H9 (cell line): ENCODE measurements at regions not wholly inside any gene's neighbourhood (a gene's known extent, or its start where the extent isn't known, plus 50 kb on each side); places are given as distances from the start of the nearest gene placed in this dataset.

Experiments
- DNase-seq: peaks from one replicate; pipeline ENCODE4 v3.0.0-alpha.2; 2017
- H2AFZ ChIP-seq: one replicate; pipeline ENCODE4 v1.6.1; 2013; ENCODE audit warnings: mild to moderate bottlenecking, low read length, control low read depth, moderate library complexity
- H2AK5ac ChIP-seq: 2 replicates; pipeline ENCODE4 v1.6.1; 2013; ENCODE audit warnings: low read length, control low read depth, mixed read lengths; ENCODE audit not compliant: insufficient read length
- H2BK120ac ChIP-seq: one replicate; pipeline ENCODE4 v1.6.1; 2013; ENCODE audit warnings: low read depth, mild to moderate bottlenecking, low read length, control low read depth, inconsistent platforms; ENCODE audit not compliant: poor library complexity, severe bottlenecking
- H2BK12ac ChIP-seq: 2 replicates; pipeline ENCODE4 v1.6.1; 2013; ENCODE audit warnings: low read length, control low read depth, mixed read lengths, low read depth; ENCODE audit not compliant: insufficient read length
- H2BK15ac ChIP-seq: 2 replicates; pipeline ENCODE4 v1.6.1; 2013; ENCODE audit warnings: low read depth, low read length, control low read depth
- H2BK20ac ChIP-seq: one replicate; pipeline ENCODE4 v1.6.1; 2013; ENCODE audit warnings: low read depth, mild to moderate bottlenecking, low read length, control low read depth, inconsistent platforms; ENCODE audit not compliant: poor library complexity, severe bottlenecking
- H2BK5ac ChIP-seq: 2 replicates; pipeline ENCODE4 v1.6.1; 2013; ENCODE audit warnings: low read length, control low read depth, mixed read lengths; ENCODE audit not compliant: insufficient read length
- H3K14ac ChIP-seq: 2 replicates; pipeline ENCODE4 v1.6.1; 2013; ENCODE audit warnings: low read length, control low read depth; ENCODE audit not compliant: insufficient read depth
- H3K18ac ChIP-seq: 2 replicates; pipeline ENCODE4 v1.6.1; 2013; ENCODE audit warnings: low read depth, mild to moderate bottlenecking, mixed read lengths, low read length, control low read depth; ENCODE audit not compliant: insufficient read length
- H3K23ac ChIP-seq: 2 replicates; pipeline ENCODE4 v1.6.1; 2013; ENCODE audit warnings: low read length, control low read depth, mixed read lengths, low read depth; ENCODE audit not compliant: insufficient read length
- H3K23me2 ChIP-seq: 2 replicates; pipeline ENCODE4 v1.6.1; 2013; ENCODE audit warnings: low read depth, mild to moderate bottlenecking, mixed read lengths, low read length, control low read depth; ENCODE audit not compliant: insufficient read length, poor library complexity, severe bottlenecking
- H3K27ac ChIP-seq: 2 replicates; pipeline ENCODE4 v1.5.1; 2013; ENCODE audit warnings: low read length, control low read depth, mixed read lengths, low read depth; ENCODE audit not compliant: insufficient read length
- H3K27me3 ChIP-seq: 2 replicates; pipeline ENCODE4 v1.6.1; 2013; ENCODE audit warnings: low read length, control low read depth, inconsistent platforms; ENCODE audit not compliant: insufficient read depth
- H3K4ac ChIP-seq: 2 replicates; pipeline ENCODE4 v1.6.1; 2013; ENCODE audit warnings: low read depth, mild to moderate bottlenecking, control low read depth, inconsistent platforms, low read length, moderate library complexity
- H3K4me1 ChIP-seq: 2 replicates; pipeline ENCODE4 v1.6.1; 2013; ENCODE audit warnings: low read length, control low read depth, inconsistent platforms; ENCODE audit not compliant: insufficient read depth
- H3K4me2 ChIP-seq: 2 replicates; pipeline ENCODE4 v1.6.1; 2013; ENCODE audit warnings: low read length, control low read depth, mixed read lengths; ENCODE audit not compliant: insufficient read length, insufficient read depth
- H3K56ac ChIP-seq: 2 replicates; pipeline ENCODE4 v1.6.1; 2013; ENCODE audit warnings: low read depth, mild to moderate bottlenecking, mixed read lengths, low read length, control low read depth; ENCODE audit not compliant: insufficient read length
- H3K79me1 ChIP-seq: 2 replicates; pipeline ENCODE4 v1.6.1; 2013; ENCODE audit warnings: low read depth, mild to moderate bottlenecking, moderate library complexity, low read length, control low read depth, inconsistent platforms; ENCODE audit not compliant: insufficient read depth, poor library complexity, severe bottlenecking
- H3K79me2 ChIP-seq: 2 replicates; pipeline ENCODE4 v1.6.1; 2013; ENCODE audit warnings: low read length, control low read depth, inconsistent platforms; ENCODE audit not compliant: insufficient read depth
- H3K9ac ChIP-seq: 2 replicates; pipeline ENCODE4 v1.6.1; 2013; ENCODE audit warnings: low read length, control low read depth, mixed read lengths; ENCODE audit not compliant: insufficient read length; ENCODE audit errors: extremely low read depth
- H3K9me3 ChIP-seq: one replicate; pipeline ENCODE4 v1.6.1; 2013; ENCODE audit warnings: low read depth, low read length, inconsistent platforms; ENCODE audit not compliant: control insufficient read depth
- H3T11ph ChIP-seq: one replicate; pipeline ENCODE4 v1.6.1; 2013; ENCODE audit warnings: mild to moderate bottlenecking, low read length, control low read depth, inconsistent platforms
- H4K20me1 ChIP-seq: one replicate; pipeline ENCODE4 v1.6.1; 2013; ENCODE audit not compliant: control insufficient read depth, insufficient read length, insufficient read depth
- H4K5ac ChIP-seq: 2 replicates; pipeline ENCODE4 v1.6.1; 2013; ENCODE audit warnings: low read depth, mild to moderate bottlenecking, mixed read lengths, low read length, control low read depth; ENCODE audit not compliant: insufficient read length
- H4K8ac ChIP-seq: replicated peaks from 2 replicates; pipeline ENCODE4 v1.6.1; 2013; ENCODE audit warnings: low read length, control low read depth, mixed read lengths, low read depth; ENCODE audit not compliant: insufficient read length
- H4K91ac ChIP-seq: 2 replicates; pipeline ENCODE4 v1.6.1; 2013; ENCODE audit warnings: low read depth, mild to moderate bottlenecking, moderate library complexity, mixed read lengths, low read length, control low read depth; ENCODE audit not compliant: insufficient read length
- H3K27ac Mint-ChIP-seq, 3 experiments: 2 replicates in 2 of 3; 3 replicates in 1 of 3; pipeline ENCODE4 v1.8.0; 2020 to 2021; ENCODE audit warnings: mixed read lengths in 3 of 3, mild to moderate bottlenecking in 1 of 3, moderate library complexity in 1 of 3
- H3K27me3 Mint-ChIP-seq: 2 replicates; pipeline ENCODE4 v1.8.0; 2021; ENCODE audit warnings: low read depth, mild to moderate bottlenecking, moderate library complexity, mixed read lengths
- H3K36me3 Mint-ChIP-seq, 3 experiments: 2 replicates in 2 of 3; 3 replicates in 1 of 3; pipeline ENCODE4 v1.8.0; 2020 to 2021; ENCODE audit warnings: low read depth in 3 of 3, mixed read lengths in 3 of 3; ENCODE audit not compliant: insufficient read depth in 1 of 3
- H3K4me1 Mint-ChIP-seq, 2 experiments: 2 replicates each; pipeline ENCODE4 v1.8.0; 2020; ENCODE audit warnings: mixed read lengths in 2 of 2
- H3K4me3 Mint-ChIP-seq, 2 experiments: 2 replicates in 1 of 2; 3 replicates in 1 of 2; pipeline ENCODE4 v1.8.0; 2020 to 2021; ENCODE audit warnings: mild to moderate bottlenecking in 2 of 2, mixed read lengths in 2 of 2, moderate library complexity in 1 of 2
- H3K9me3 Mint-ChIP-seq, 2 experiments: 2 replicates in 1 of 2; 3 replicates in 1 of 2; pipeline ENCODE4 v1.8.0; 2020; ENCODE audit warnings: mild to moderate bottlenecking in 2 of 2, mixed read lengths in 2 of 2, moderate library complexity in 1 of 2
- CTCF ChIP-seq: fragments of 200-600 bp; sonication (generic); conservative IDR thresholded peaks from 3 replicates; pipeline ENCODE4 v1.8.0; 2021; ENCODE audit warnings: antibody characterized with exemption, mild to moderate bottlenecking
- WGBS: extraction: QIAGEN DNeasy Blood & Tissue Kit; methylation state at CpG from one replicate; pipeline ENCODE4 v1.1.7; 2013; ENCODE audit warnings: missing lambda C conversion rate, low lambda C conversion rate, mixed read lengths; ENCODE audit not compliant: insufficient read length; ENCODE audit errors: extremely low coverage; 5-methylcytosine and 5-hydroxymethylcytosine counted together

- Histone ChIP-seq H3K23ac (no peak overlapping the region), H3K23me2 (no peaks in the 10 kb centered on the region), H2BK20ac (no peak overlapping the region), H4K20me1 (no peaks in the 10 kb centered on the region), H2BK5ac (no peak overlapping the region), H4K5ac (no peak overlapping the region), H2BK120ac (no peak overlapping the region), H3K4me2 (no peak overlapping the region), H3K18ac (no peak overlapping the region), H3K79me2 (no peaks in the 10 kb centered on the region), H2AK5ac (no peak overlapping the region), H3K4ac (no peak overlapping the region), H2BK12ac (no peak overlapping the region), H2BK15ac (no peak overlapping the region), H3K27me3 (no peaks in the 10 kb centered on the region), H3T11ph (no peak overlapping the region), H4K8ac (no peak overlapping the region), H3K9ac (no peak overlapping the region), H2AFZ (no peak overlapping the region), H3K79me1 (no peaks in the 10 kb centered on the region), H3K56ac (no peak overlapping the region), H3K27ac (no peak overlapping the region), H3K14ac (no peak overlapping the region), H4K91ac (no peak overlapping the region), H3K4me1 (no peaks in the 10 kb centered on the region), H3K9me3 (no peaks in the 10 kb centered on the region)
- H3K4me3 Mint-ChIP-seq, result no peak overlapping the region
- H3K9me3 Mint-ChIP-seq, result no peaks in the 10 kb centered on the region
- WGBS, result no CpG with 5 or more reads among the region's 6 CpGs
- DNase-seq, result peak; percentile 55
- no peaks in the 10 kb centered on the region for H3K36me3 Mint-ChIP-seq
- peak; percentile 81 for TF ChIP-seq CTCF
- H3K27me3 Mint-ChIP-seq, result no peaks in the 10 kb centered on the region; the same call in 1 of the 2 replicates
- H3K27ac Mint-ChIP-seq, result no peak overlapping the region; a peak in 1 of 7 replicates
- no peaks in the 10 kb centered on the region for H3K4me1 Mint-ChIP-seq
Measured at GRCh38 chr7:91636129-91636724, 244.3 kb downstream of the MTERF1 start.
